ENCODE measurements at regions not wholly inside any gene's neighbourhood (a gene's known extent, or its start where the extent isn't known, plus 50 kb on each side); places are given as distances from the start of the nearest gene placed in this dataset.

GRCh38 chr1:81430236-81430938 lies 370.3 kb upstream of the ADGRL2 start:
- DNase-seq: no peak

GRCh38 chr1:81428998-81429397 lies 371.7 kb upstream of the ADGRL2 start:
- no peak for DNase-seq

GRCh38 chr1:81424816-81425215 lies 375.9 kb upstream of the ADGRL2 start:
- no peak for DNase-seq

GRCh38 chr1:81424061-81424460 lies 376.7 kb upstream of the ADGRL2 start:
- no peak for DNase-seq

GRCh38 chr1:81420760-81421159 lies 380.0 kb upstream of the ADGRL2 start:
- no peak for DNase-seq

GRCh38 chr1:81414488-81415015 lies 386.2 kb upstream of the ADGRL2 start:
- peak; percentile 41 for DNase-seq

GRCh38 chr1:81412954-81413353 lies 387.8 kb upstream of the ADGRL2 start:
- DNase-seq: no peak

- no peak for DNase-seq
Measured at GRCh38 chr1:81410941-81411340, 389.8 kb upstream of the ADGRL2 start.

GRCh38 chr1:81410351-81410750 lies 390.4 kb upstream of the ADGRL2 start:
- no peak for DNase-seq

GRCh38 chr1:81409780-81410274 lies 390.9 kb upstream of the ADGRL2 start:
- no peak for DNase-seq

GRCh38 chr1:81409262-81409661 lies 391.5 kb upstream of the ADGRL2 start:
- DNase-seq: no peak

- DNase-seq: no peak
Measured at GRCh38 chr1:81408419-81408818, 392.3 kb upstream of the ADGRL2 start.

- DNase-seq: no peak
Measured at GRCh38 chr1:81407000-81407821, 393.5 kb upstream of the ADGRL2 start.

- no peak for DNase-seq
Measured at GRCh38 chr1:81406292-81406999, 394.3 kb upstream of the ADGRL2 start.

GRCh38 chr1:81398041-81398440 lies 402.7 kb upstream of the ADGRL2 start:
- DNase-seq: no peak

- no peak for DNase-seq
Measured at GRCh38 chr1:81392526-81393226, 408.1 kb upstream of the ADGRL2 start.

GRCh38 chr1:81391125-81391828 lies 409.5 kb upstream of the ADGRL2 start:
- DNase-seq: no peak

- DNase-seq: no peak
Measured at GRCh38 chr1:81388435-81388834, 412.3 kb upstream of the ADGRL2 start.

- DNase-seq: no peak
Measured at GRCh38 chr1:81387446-81387845, 413.3 kb upstream of the ADGRL2 start.

GRCh38 chr1:81382561-81382960 lies 418.2 kb upstream of the ADGRL2 start:
- DNase-seq: no peak

GRCh38 chr1:81381881-81382280 lies 418.9 kb upstream of the ADGRL2 start:
- no peak for DNase-seq

GRCh38 chr1:81380436-81380835 lies 420.3 kb upstream of the ADGRL2 start:
- DNase-seq: no peak

All from hematopoietic multipotent progenitor cell treated with erythropoietin and hydrocortisone succinate and interleukin-3 and kit ligand, for 6 days (in vitro differentiated cells).